ENCODE measurements at regions not wholly inside any gene's neighbourhood (a gene's known extent, or its start where the extent isn't known, plus 50 kb on each side); places are given as distances from the start of the nearest gene placed in this dataset.

DNA sequence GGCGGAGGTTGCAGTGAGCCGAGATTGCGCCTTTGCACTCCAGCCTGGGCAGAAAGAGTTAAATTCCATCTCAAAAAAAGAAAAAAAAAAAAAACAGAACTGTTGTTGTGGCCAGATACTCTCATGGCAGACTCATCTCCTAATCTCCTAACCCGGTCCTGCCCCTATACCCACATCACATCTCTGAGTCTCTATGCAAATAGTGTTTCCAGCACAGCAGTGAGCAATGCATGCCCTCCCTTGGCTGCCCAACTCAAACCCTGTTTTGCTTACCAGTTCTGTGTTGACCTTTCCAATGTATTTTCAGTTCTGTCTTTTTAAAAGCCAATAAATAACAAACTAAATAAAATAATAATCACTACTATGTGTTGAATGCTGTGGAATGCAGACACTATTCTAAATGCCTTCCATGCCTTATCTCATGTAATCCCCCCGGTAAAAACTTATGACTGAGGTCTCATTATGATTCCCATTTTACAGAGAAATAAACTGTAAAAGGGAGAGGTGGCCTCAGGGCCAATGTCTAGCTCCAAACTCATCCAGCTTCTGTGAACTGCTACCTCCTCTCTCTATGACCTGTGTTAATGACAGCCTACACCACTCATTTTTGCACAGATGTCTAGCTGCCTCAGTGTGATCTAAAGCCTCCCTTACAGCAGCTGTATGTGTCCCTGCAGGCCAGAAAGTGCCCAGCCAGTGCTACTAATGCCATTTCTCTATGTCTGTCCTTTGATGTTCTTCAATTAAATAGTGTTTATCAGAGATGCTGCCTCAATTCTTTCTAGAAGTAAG lies 289.8 kb downstream of the HS3ST3B1 start:
- TF ChIP-seq POLR2A (IDR thresholded peaks at IDR 0.05; ENCODE audit: low read length), result no peak
- TF ChIP-seq GATA1 (IDR thresholded peaks at IDR 0.05; ENCODE audit: low read depth, low read length), result no peak
